KMS-11 (cell line): ENCODE measurements at regions not wholly inside any gene's neighbourhood (a gene's known extent, or its start where the extent isn't known, plus 50 kb on each side); places are given as distances from the start of the nearest gene placed in this dataset.

Experiments
- H2AFZ ChIP-seq: fragments of 200-600 bp; sonication (generic); 2 replicates; pipeline ENCODE4 v1.6.1; 2016; ENCODE audit warnings: antibody characterized with exemption, mixed run types, low read depth
- H3K27ac ChIP-seq: fragments of 200-600 bp; sonication (generic); 2 replicates; pipeline ENCODE4 v1.6.1; 2016; ENCODE audit warnings: mild to moderate bottlenecking, mixed run types
- H3K27me3 ChIP-seq: fragments of 200-600 bp; sonication (generic); 2 replicates; pipeline ENCODE4 v1.6.1; 2017; ENCODE audit warnings: mild to moderate bottlenecking, low read depth, mixed run types, moderate library complexity; ENCODE audit not compliant: insufficient read depth
- H3K36me3 ChIP-seq: fragments of 200-600 bp; sonication (generic); 2 replicates; pipeline ENCODE4 v1.6.1; 2017; ENCODE audit warnings: mild to moderate bottlenecking, mixed run types; ENCODE audit not compliant: insufficient read depth
- H3K4me1 ChIP-seq: fragments of 200-600 bp; sonication (generic); 2 replicates; pipeline ENCODE4 v1.6.1; 2016; ENCODE audit warnings: mild to moderate bottlenecking, low read depth, mixed run types; ENCODE audit not compliant: poor library complexity, severe bottlenecking
- H3K4me2 ChIP-seq: fragments of 200-600 bp; sonication (generic); 2 replicates; pipeline ENCODE4 v1.7.0; 2016; ENCODE audit warnings: mild to moderate bottlenecking, mixed run types
- H3K4me3 ChIP-seq: fragments of 200-600 bp; sonication (generic); IDR thresholded peaks from 2 replicates; pipeline ENCODE4 v1.6.1; 2017; ENCODE audit warnings: low read depth, low read length, mixed read lengths; ENCODE audit not compliant: insufficient read depth
- H3K79me2 ChIP-seq: fragments of 200-600 bp; sonication (generic); 2 replicates; pipeline ENCODE4 v1.6.1; 2016; ENCODE audit warnings: low read depth, mixed run types; ENCODE audit not compliant: insufficient read depth
- H3K9ac ChIP-seq: fragments of 200-600 bp; sonication (generic); 2 replicates; pipeline ENCODE4 v1.6.1; 2016; ENCODE audit warnings: mild to moderate bottlenecking, mixed run types
- H4K20me1 ChIP-seq: fragments of 200-600 bp; sonication (generic); 2 replicates; pipeline ENCODE4 v1.6.1; 2016; ENCODE audit warnings: mild to moderate bottlenecking, mixed run types; ENCODE audit not compliant: insufficient read depth
- TF ChIP-seq, protein P1 (sequence below): fragments of 200-600 bp; sonication (generic); conservative IDR thresholded peaks from 2 replicates; pipeline ENCODE4 v1.6.1; 2017; ENCODE audit warnings: low read depth, mild to moderate bottlenecking, antibody characterized with exemption, low read length, moderate library complexity, mixed read lengths

GRCh38 chr12:74891083-74891668, 318.5 kb downstream of the KCNC2 start:
- no peaks in the 10 kb centered on the region for H4K20me1 ChIP-seq
- no peaks in the 10 kb centered on the region for H3K79me2 ChIP-seq
- no peaks in the 10 kb centered on the region for H3K36me3 ChIP-seq
- no peak overlapping the region for H3K4me2 ChIP-seq
- H3K27ac ChIP-seq, result no peak overlapping the region
- H3K9ac ChIP-seq, result no peak overlapping the region
- H3K4me1 ChIP-seq, result peaks cover 13% of the 10 kb centered on the region
- no peaks in the 10 kb centered on the region for H3K27me3 ChIP-seq
- no peak overlapping the region for H2AFZ ChIP-seq
- no peak overlapping the region for H3K4me3 ChIP-seq
- TF ChIP-seq, protein P1, sequence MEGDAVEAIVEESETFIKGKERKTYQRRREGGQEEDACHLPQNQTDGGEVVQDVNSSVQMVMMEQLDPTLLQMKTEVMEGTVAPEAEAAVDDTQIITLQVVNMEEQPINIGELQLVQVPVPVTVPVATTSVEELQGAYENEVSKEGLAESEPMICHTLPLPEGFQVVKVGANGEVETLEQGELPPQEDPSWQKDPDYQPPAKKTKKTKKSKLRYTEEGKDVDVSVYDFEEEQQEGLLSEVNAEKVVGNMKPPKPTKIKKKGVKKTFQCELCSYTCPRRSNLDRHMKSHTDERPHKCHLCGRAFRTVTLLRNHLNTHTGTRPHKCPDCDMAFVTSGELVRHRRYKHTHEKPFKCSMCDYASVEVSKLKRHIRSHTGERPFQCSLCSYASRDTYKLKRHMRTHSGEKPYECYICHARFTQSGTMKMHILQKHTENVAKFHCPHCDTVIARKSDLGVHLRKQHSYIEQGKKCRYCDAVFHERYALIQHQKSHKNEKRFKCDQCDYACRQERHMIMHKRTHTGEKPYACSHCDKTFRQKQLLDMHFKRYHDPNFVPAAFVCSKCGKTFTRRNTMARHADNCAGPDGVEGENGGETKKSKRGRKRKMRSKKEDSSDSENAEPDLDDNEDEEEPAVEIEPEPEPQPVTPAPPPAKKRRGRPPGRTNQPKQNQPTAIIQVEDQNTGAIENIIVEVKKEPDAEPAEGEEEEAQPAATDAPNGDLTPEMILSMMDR, result no peak

GRCh38 chr12:74892057-74892633, 317.5 kb downstream of the KCNC2 start:
- no peak overlapping the region for H2AFZ ChIP-seq
- TF ChIP-seq, protein P1, result no peak
- no peaks in the 10 kb centered on the region for H3K27me3 ChIP-seq
- H3K79me2 ChIP-seq, result no peaks in the 10 kb centered on the region
- H3K36me3 ChIP-seq, result no peaks in the 10 kb centered on the region
- peaks cover 13% of the 10 kb centered on the region for H3K4me1 ChIP-seq
- H3K4me2 ChIP-seq, result no peak overlapping the region
- H3K4me3 ChIP-seq, result no peak overlapping the region
- no peak overlapping the region for H3K9ac ChIP-seq
- H4K20me1 ChIP-seq, result no peaks in the 10 kb centered on the region
- no peak overlapping the region for H3K27ac ChIP-seq

GRCh38 chr12:74896186-74896585, 313.5 kb downstream of the KCNC2 start:
- H3K4me2 ChIP-seq, result no peak overlapping the region
- no peaks in the 10 kb centered on the region for H3K4me1 ChIP-seq
- no peak overlapping the region for H3K9ac ChIP-seq
- no peaks in the 10 kb centered on the region for H3K79me2 ChIP-seq
- no peaks in the 10 kb centered on the region for H4K20me1 ChIP-seq
- no peaks in the 10 kb centered on the region for H3K36me3 ChIP-seq
- TF ChIP-seq, protein P1, result no peak
- H3K27me3 ChIP-seq, result no peaks in the 10 kb centered on the region
- no peak overlapping the region for H3K27ac ChIP-seq
- no peak overlapping the region for H2AFZ ChIP-seq
- H3K4me3 ChIP-seq, result no peak overlapping the region

- Histone ChIP-seq H3K4me3 (no peak overlapping the region), H3K27ac (no peak overlapping the region), H3K79me2 (no peaks in the 10 kb centered on the region), H3K27me3 (no peaks in the 10 kb centered on the region), H3K4me1 (no peaks in the 10 kb centered on the region), H2AFZ (no peak overlapping the region), H3K9ac (no peak overlapping the region), H3K36me3 (no peaks in the 10 kb centered on the region), H3K4me2 (no peak overlapping the region), H4K20me1 (no peaks in the 10 kb centered on the region)
- TF ChIP-seq, protein P1, result no peak
Observed at GRCh38 chr12:74897425-74898211, 312.0 kb downstream of the KCNC2 start.
